ENCODE measurements at regions not wholly inside any gene's neighbourhood (a gene's known extent, or its start where the extent isn't known, plus 50 kb on each side); places are given as distances from the start of the nearest gene placed in this dataset.
A peak's percentile ranks its signal among the peaks of the same experiment; 100 is the strongest.

- no peak; the same call in 1 of the 2 replicates for TF ChIP-seq ZNF592 (IDR thresholded peaks at IDR 0.05)
- 0 out of 4 replicates have a peak, but pooled peaks of 1 of the 2 experiments have one; percentile 42 for TF ChIP-seq ZMIZ1 (IDR thresholded peaks at IDR 0.05; ENCODE audit: low read depth in 2 of 2, low read length in 2 of 2)
- TF ChIP-seq ZFP36 (IDR thresholded peaks at IDR 0.05; ENCODE audit: low read depth, low read length, partially characterized antibody) = no peak
- TF ChIP-seq GABPB1 (CRISPR knock-in tag; IDR thresholded peaks at IDR 0.05) = no peak
- TF ChIP-seq KDM5B (IDR thresholded peaks at IDR 0.05; ENCODE audit: insufficient replicate concordance, low read depth, low read length) = no peak
- TF ChIP-seq STAT6 (CRISPR knock-in tag; IDR thresholded peaks at IDR 0.05) = no peak
- TF ChIP-seq CBX3 (IDR thresholded peaks at IDR 0.05; ENCODE audit: borderline replicate concordance in 1 of 2, low read length in 2 of 2) = peak in 1 of 2 experiments; percentile 97; a peak in 2 of 3 replicates
- no peak for TF ChIP-seq TFAP4 (CRISPR knock-in tag; IDR thresholded peaks at IDR 0.05; ENCODE audit: borderline replicate concordance)
- no peak for TF ChIP-seq HNRNPL (IDR thresholded peaks at IDR 0.05; ENCODE audit: low read depth, low read length)
- peak; percentile 78 for TF ChIP-seq NFIC (IDR thresholded peaks at IDR 0.05)
- peak; percentile 74 for TF ChIP-seq POLR2AphosphoS5 (IDR thresholded peaks at IDR 0.05; ENCODE audit: control insufficient read depth, insufficient read depth, low read depth, low read length)
- no peak for TF ChIP-seq ZFPM2 (CRISPR knock-in tag; IDR thresholded peaks at IDR 0.05)
- TF ChIP-seq MAX (CRISPR knock-in tag; IDR thresholded peaks at IDR 0.05) = no peak
- TF ChIP-seq GATAD2A (IDR thresholded peaks at IDR 0.05) = 0 out of 2 replicates have a peak, but pooled peaks have one; percentile 42
- no peak for TF ChIP-seq TBL1XR1 (IDR thresholded peaks at IDR 0.05; ENCODE audit: low read length in 2 of 2)
- no peak for TF ChIP-seq POLR3A (IDR thresholded peaks at IDR 0.05; ENCODE audit: borderline replicate concordance, extremely low read depth, insufficient read depth, insufficient read length)
Observed at GRCh38 chr6:126123226-126123625, 136.9 kb downstream of the TRMT11 start (continued).
